ENCODE measurements at regions not wholly inside any gene's neighbourhood (a gene's known extent, or its start where the extent isn't known, plus 50 kb on each side); places are given as distances from the start of the nearest gene placed in this dataset.
"Not testable (repeated sequence)": the region's sequence is repeated elsewhere in the genome, so short reads cannot be mapped to it uniquely, and the experiment has no call there.

GRCh38 chr2:150370561-150370960 lies 116.9 kb downstream of the RND3 start:
- DNase-seq = no peak

GRCh38 chr2:150369862-150370261 lies 117.6 kb downstream of the RND3 start:
- DNase-seq = no peak

GRCh38 chr2:150358468-150358807 lies 129.0 kb downstream of the RND3 start:
- DNase-seq = no peak

GRCh38 chr2:150357770-150358467 lies 129.5 kb downstream of the RND3 start:
- no peak for DNase-seq

GRCh38 chr2:150355440-150355839 lies 132.0 kb downstream of the RND3 start:
- DNase-seq = no peak

- DNase-seq = no peak
Measured at GRCh38 chr2:150353376-150353775, 134.1 kb downstream of the RND3 start.

GRCh38 chr2:150351922-150352321 lies 135.5 kb downstream of the RND3 start:
- DNase-seq = no peak

GRCh38 chr2:150350500-150350899 lies 137.0 kb downstream of the RND3 start:
- DNase-seq = no peak

- DNase-seq = no peak
Measured at GRCh38 chr2:150346806-150347205, 140.7 kb downstream of the RND3 start.

- no peak for DNase-seq
Measured at GRCh38 chr2:150341982-150342680, 145.3 kb downstream of the RND3 start.

- DNase-seq = no peak
Measured at GRCh38 chr2:150339951-150340350, 147.5 kb downstream of the RND3 start.

GRCh38 chr2:150339282-150339681 lies 148.2 kb downstream of the RND3 start:
- DNase-seq = no peak

GRCh38 chr2:150335596-150335995 lies 151.9 kb downstream of the RND3 start:
- no peak for DNase-seq

- DNase-seq = no peak
Measured at GRCh38 chr2:150332383-150332782, 155.1 kb downstream of the RND3 start.

GRCh38 chr2:150327564-150328489 lies 159.6 kb downstream of the RND3 start:
- DNase-seq = no peak

- no peak for DNase-seq
Measured at GRCh38 chr2:150325656-150326314, 161.7 kb downstream of the RND3 start.

- DNase-seq = not testable (repeated sequence)
Measured at GRCh38 chr2:150323071-150323470, 164.4 kb downstream of the RND3 start.

- no peak for DNase-seq
Measured at GRCh38 chr2:150320608-150321007, 166.9 kb downstream of the RND3 start.

GRCh38 chr2:150319658-150320555 lies 167.6 kb downstream of the RND3 start:
- DNase-seq = no peak

GRCh38 chr2:150319085-150319484 lies 168.4 kb downstream of the RND3 start:
- DNase-seq = no peak

GRCh38 chr2:150312271-150312670 lies 175.2 kb downstream of the RND3 start:
- no peak for DNase-seq

All from right kidney (tissue), 1 donor.